B cell (primary cell): ENCODE measurements at regions not wholly inside any gene's neighbourhood (a gene's known extent, or its start where the extent isn't known, plus 50 kb on each side); places are given as distances from the start of the nearest gene placed in this dataset.

Experiments
- ATAC-seq: fragments of 200-7000 bp; cut with Tn5 transposase; one replicate; pipeline ENCODE4 v1.10.0; 2021; ENCODE audit warnings: low read depth, mild to moderate bottlenecking, moderate number of reproducible peaks, moderate library complexity
- CTCF ChIA-PET: fragments of 350-600 bp; sonication (Branson Sonifier 250); formaldehyde crosslinking; loops from one replicate; lab custom pipeline; 2021; ENCODE audit warnings: antibody characterized with exemption, inconsistent platforms; lab: Charles Lee
- POLR2A ChIA-PET: fragments of 350-600 bp; sonication (Branson Sonifier 250); formaldehyde crosslinking; loops from one replicate; lab custom pipeline; 2021; ENCODE audit warnings: antibody characterized with exemption; lab: Charles Lee
- DNase-seq: peaks from one replicate; pipeline ENCODE4 v3.0.0; 2013
- H2AFZ ChIP-seq: 2 replicates; pipeline ENCODE4 v1.6.1; 2012; ENCODE audit warnings: mild to moderate bottlenecking, low read depth, low read length; ENCODE audit not compliant: insufficient read depth, poor library complexity, severe bottlenecking
- H3K27ac ChIP-seq, 2 donors: 1 replicate in 1 of 2; 2 replicates in 1 of 2; pipeline ENCODE4 v1.5.1; 2012 to 2013; ENCODE audit warnings: low read length in 2 of 2, mild to moderate bottlenecking in 2 of 2, moderate library complexity in 1 of 2
- H3K27me3 ChIP-seq, 4 experiments: fragments of 200-600 bp in 1 of 4; sonication (generic) in 1 of 4; replicated peaks in 1 of 4; 1 replicate in 2 of 4; 2 replicates in 2 of 4; pipeline versions ENCODE4 v1.6.1 to v1.7.0; 2013 to 2016; ENCODE audit warnings: low read length in 3 of 4, mild to moderate bottlenecking in 2 of 4, mixed read lengths in 1 of 4, moderate library complexity in 1 of 4; ENCODE audit not compliant: insufficient read depth in 4 of 4, control insufficient read depth in 3 of 4; ENCODE audit errors: control extremely low read depth in 1 of 4
- H3K36me3 ChIP-seq, 2 experiments: replicated peaks in 1 of 2; 1 replicate in 1 of 2; 2 replicates in 1 of 2; pipeline versions ENCODE4 v1.6.1 to v1.7.1; 2013; ENCODE audit warnings: low read length in 1 of 2; ENCODE audit not compliant: insufficient read depth in 2 of 2, control insufficient read depth in 1 of 2; ENCODE audit errors: control extremely low read depth in 1 of 2, extremely low read depth in 1 of 2
- H3K4me1 ChIP-seq, 2 donors: fragments of 200-600 bp in 1 of 2; sonication (generic) in 1 of 2; 1 replicate in 1 of 2; 2 replicates in 1 of 2; pipeline versions ENCODE4 v1.5.1 to v1.6.1; 2013 to 2017; ENCODE audit warnings: low read length in 2 of 2; ENCODE audit not compliant: control insufficient read depth in 2 of 2, insufficient read depth in 2 of 2
- H3K4me2 ChIP-seq: replicated peaks from 2 replicates; pipeline ENCODE3; 2012; ENCODE audit warnings: mild to moderate bottlenecking, low read depth, low read length; ENCODE audit not compliant: poor library complexity, severe bottlenecking
- H3K4me3 ChIP-seq, 5 experiments: fragments of 200-600 bp in 1 of 5; sonication (generic) in 1 of 5; 1 replicate in 3 of 5; 2 replicates in 2 of 5; pipeline versions ENCODE4 v1.5.1 to v1.7.0; 2011 to 2016; ENCODE audit warnings: low read length in 4 of 5, mild to moderate bottlenecking in 4 of 5, low read depth in 2 of 5, control low read depth in 1 of 5, moderate library complexity in 1 of 5; ENCODE audit not compliant: insufficient read depth in 1 of 5; ENCODE audit errors: control extremely low read depth in 1 of 5, extremely low read depth in 1 of 5
- H3K79me2 ChIP-seq: fragments of 200-600 bp; sonication (generic); one replicate; pipeline ENCODE4 v1.6.0; 2016; ENCODE audit warnings: low read length; ENCODE audit not compliant: control insufficient read depth, insufficient read depth
- H3K9ac ChIP-seq: fragments of 200-600 bp; sonication (generic); 2 replicates; pipeline ENCODE4 v1.6.1; 2017; ENCODE audit warnings: mild to moderate bottlenecking, low read length, moderate library complexity
- H3K9me3 ChIP-seq, 3 donors: one replicate each; pipeline versions ENCODE4 v1.6.1 to v1.7.1; 2013; ENCODE audit warnings: low read length in 2 of 3; ENCODE audit not compliant: control insufficient read depth in 2 of 3, insufficient read depth in 1 of 3; ENCODE audit errors: control extremely low read depth in 1 of 3
- H4K20me1 ChIP-seq: 2 replicates; pipeline ENCODE4 v1.6.0; 2012; ENCODE audit warnings: mild to moderate bottlenecking, low read length; ENCODE audit not compliant: insufficient read depth, control insufficient read depth, poor library complexity, severe bottlenecking
- H3K27ac Mint-ChIP-seq: one replicate; pipeline ENCODE4 v1.8.0; 2021; ENCODE audit warnings: mixed read lengths
- H3K27me3 Mint-ChIP-seq: one replicate; pipeline ENCODE4 v1.8.0; 2021; ENCODE audit warnings: mixed read lengths
- H3K4me1 Mint-ChIP-seq: one replicate; pipeline ENCODE4 v1.8.0; 2021; ENCODE audit warnings: mixed read lengths
- H3K4me3 Mint-ChIP-seq: one replicate; pipeline ENCODE4 v1.8.0; 2021; ENCODE audit warnings: mixed read lengths
- H3K9me3 Mint-ChIP-seq: one replicate; pipeline ENCODE4 v1.8.0; 2022; ENCODE audit warnings: mixed read lengths; ENCODE audit not compliant: insufficient read depth
- CTCF ChIP-seq: fragments of 200-600 bp; IDR thresholded peaks from one replicate; pipeline ENCODE4 v1.8.0; 2022; ENCODE audit warnings: antibody characterized with exemption, mild to moderate bottlenecking
- EZH2 ChIP-seq: IDR thresholded peaks from 2 replicates; pipeline ENCODE4 v1.6.1; 2012; ENCODE audit warnings: borderline replicate concordance, low read depth, mild to moderate bottlenecking, moderate library complexity, low read length; ENCODE audit not compliant: insufficient read depth, poor library complexity, severe bottlenecking
- WGBS: methylation state at CpG from one replicate; pipeline ENCODE4 v1.1.5; 2013; ENCODE audit warnings: missing lambda C conversion rate; ENCODE audit not compliant: insufficient coverage; 5-methylcytosine and 5-hydroxymethylcytosine counted together
- intact Hi-C: fragments of 100-400 bp; cut with micrococcal nuclease; formaldehyde crosslinking; loops from one replicate; pipeline ENCODE4 v1.10.0; 2022

- H3K9ac ChIP-seq, result no peak overlapping the region
- CTCF ChIA-PET, result no interaction called here
- 90% methylated on average over 1 of the region's 4 CpGs for WGBS
These were observed 1445.4 kb downstream of the EFNB2 start for GRCh38 chr13:105089858-105090643.

More at GRCh38 chr13:105089858-105090643, 1445.4 kb downstream of the EFNB2 start:
- Histone ChIP-seq H3K9me3 (no peaks in the 10 kb centered on the region), H3K79me2 (no peaks in the 10 kb centered on the region), H3K27ac (no peak overlapping the region), H3K4me3 (no peak overlapping the region), H3K4me2 (no peak overlapping the region), H4K20me1 (no peaks in the 10 kb centered on the region), H3K4me1 (no peaks in the 10 kb centered on the region), H2AFZ (no peak overlapping the region), H3K27me3 (peaks cover 0 to 3% (median 0%) of the 10 kb centered on the region in 4 experiments), H3K36me3 (no peaks in the 10 kb centered on the region)
- H3K9me3 Mint-ChIP-seq, result no peaks in the 10 kb centered on the region
- POLR2A ChIA-PET, result no interaction called here
- no peaks in the 10 kb centered on the region for H3K4me1 Mint-ChIP-seq
- DNase-seq (no peak), ATAC-seq (no peak)
- H3K27me3 Mint-ChIP-seq, result no peaks in the 10 kb centered on the region
- H3K4me3 Mint-ChIP-seq, result no peak overlapping the region
- intact Hi-C loops, result no loop called here
- no peak for TF ChIP-seq CTCF
- TF ChIP-seq EZH2, result no peak
- no peak overlapping the region for H3K27ac Mint-ChIP-seq
